H7 (cell line): ENCODE measurements at regions not wholly inside any gene's neighbourhood (a gene's known extent, or its start where the extent isn't known, plus 50 kb on each side); places are given as distances from the start of the nearest gene placed in this dataset.
"Not testable (repeated sequence)": the region's sequence is repeated elsewhere in the genome, so short reads cannot be mapped to it uniquely, and the experiment has no call there.

Source experiments
- DNase-seq: peaks from one replicate; pipeline ENCODE4 v3.0.0; 2012
- H3K27me3 ChIP-seq: 2 replicates; pipeline ENCODE4 v1.6.0; 2011; ENCODE audit warnings: mild to moderate bottlenecking, low read length; ENCODE audit not compliant: control insufficient read depth, insufficient read depth
- H3K36me3 ChIP-seq: replicated peaks from 2 replicates; pipeline ENCODE4 v1.5.1; 2011; ENCODE audit warnings: low read length; ENCODE audit not compliant: control insufficient read depth, insufficient read depth
- H3K4me3 ChIP-seq: 2 replicates; pipeline ENCODE4 v1.5.1; 2011; ENCODE audit warnings: low read depth, mild to moderate bottlenecking, control low read depth, low read length, moderate library complexity; ENCODE audit not compliant: insufficient read depth

DNA sequence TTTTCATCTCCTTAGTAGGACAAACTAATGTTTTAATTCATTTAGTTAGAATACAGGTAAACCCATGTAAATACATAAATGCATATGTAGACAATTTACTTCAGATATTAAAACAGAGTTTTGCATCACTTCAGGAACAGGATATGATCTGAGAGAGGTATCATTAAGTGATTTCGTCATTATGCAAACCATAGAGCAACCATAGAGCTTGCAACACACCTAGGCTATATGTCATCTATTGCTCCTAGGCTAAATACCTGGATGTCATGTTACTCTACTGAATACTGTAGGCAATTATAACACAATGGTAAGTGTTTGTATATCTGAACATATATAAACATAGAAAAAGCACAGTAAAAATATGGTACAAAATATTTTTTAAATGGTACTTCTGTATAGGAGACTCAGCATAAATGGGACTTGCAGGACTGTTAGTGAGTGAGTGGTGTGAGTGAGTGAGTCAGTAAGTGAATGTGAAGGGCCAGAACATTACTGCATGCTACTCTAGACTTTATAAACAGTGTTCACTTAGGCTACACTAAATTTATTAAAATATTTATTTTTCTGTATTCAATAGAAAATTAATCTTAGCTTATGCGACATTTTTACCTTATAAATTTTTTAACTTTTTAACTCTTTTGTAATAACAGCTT is 1377.5 kb upstream of the CDH9 start:
- Histone ChIP-seq H3K4me3 (no peak overlapping the region), H3K27me3 (no peaks in the 10 kb centered on the region), H3K36me3 (no peaks in the 10 kb centered on the region)
- no peak for DNase-seq

DNA sequence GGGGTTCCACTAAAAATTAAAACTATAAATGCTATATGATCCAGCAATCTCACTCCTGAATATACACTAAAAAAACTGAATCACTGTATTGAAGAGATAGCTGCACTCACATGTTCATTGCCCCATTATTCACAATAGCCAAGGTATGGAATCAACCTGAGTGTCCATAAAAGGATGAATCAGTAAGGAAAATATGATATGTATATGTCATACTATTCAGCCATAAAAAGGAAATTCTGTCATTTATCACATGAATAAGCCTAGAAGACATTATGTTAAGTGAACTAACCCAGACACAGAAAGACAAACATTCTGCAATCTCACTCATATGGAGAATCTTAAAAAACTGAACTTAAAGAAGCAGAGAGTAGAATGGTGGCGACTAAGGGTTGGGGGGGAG is 1376.2 kb upstream of the CDH9 start:
- DNase-seq: no peak
- no peaks in the 10 kb centered on the region for H3K36me3 ChIP-seq
- no peaks in the 10 kb centered on the region for H3K27me3 ChIP-seq
- H3K4me3 ChIP-seq: no peak overlapping the region

DNA sequence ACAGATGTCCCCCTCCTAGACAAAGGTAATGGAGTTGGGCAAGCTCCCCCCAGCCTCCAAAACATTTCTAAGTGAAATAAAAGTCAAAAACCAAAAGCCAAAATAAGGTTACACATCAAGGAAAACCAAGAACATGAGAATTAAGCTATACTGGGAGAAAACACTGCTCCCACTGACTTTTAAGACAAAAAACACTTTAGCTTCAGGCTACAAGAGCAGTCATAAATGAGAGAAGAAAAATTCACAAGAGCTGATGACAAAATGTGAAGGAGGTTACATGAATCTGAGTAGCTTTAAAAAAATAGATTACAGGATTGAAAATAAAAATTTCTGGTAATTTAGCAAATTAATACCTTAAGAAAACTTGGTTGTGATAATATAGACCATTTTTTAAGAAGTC is 1370.3 kb upstream of the CDH9 start:
- Histone ChIP-seq H3K27me3 (no peaks in the 10 kb centered on the region), H3K4me3 (no peak overlapping the region), H3K36me3 (no peaks in the 10 kb centered on the region)
- no peak for DNase-seq

DNA sequence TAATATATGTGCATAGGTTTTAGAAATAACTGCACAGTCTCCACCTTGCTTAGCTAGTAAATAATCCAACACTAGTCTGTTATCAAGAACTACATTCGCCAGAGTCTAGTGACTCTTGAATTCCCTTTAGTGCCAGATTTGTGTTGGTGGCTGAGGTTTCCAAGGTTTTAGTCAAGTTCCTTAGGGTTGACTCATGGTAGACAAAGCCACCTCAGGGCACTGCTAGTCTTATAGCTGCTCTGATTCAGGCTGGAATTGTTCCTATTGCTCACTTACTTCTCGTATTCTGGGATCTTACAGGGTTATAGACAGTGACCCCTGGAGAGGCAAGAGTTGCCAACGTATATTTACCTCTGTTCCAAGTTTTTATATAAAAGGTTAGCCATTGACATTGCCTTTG is 1369.8 kb upstream of the CDH9 start:
- no peaks in the 10 kb centered on the region for H3K27me3 ChIP-seq
- no peak overlapping the region for H3K4me3 ChIP-seq
- DNase-seq: no peak
- no peaks in the 10 kb centered on the region for H3K36me3 ChIP-seq

DNA sequence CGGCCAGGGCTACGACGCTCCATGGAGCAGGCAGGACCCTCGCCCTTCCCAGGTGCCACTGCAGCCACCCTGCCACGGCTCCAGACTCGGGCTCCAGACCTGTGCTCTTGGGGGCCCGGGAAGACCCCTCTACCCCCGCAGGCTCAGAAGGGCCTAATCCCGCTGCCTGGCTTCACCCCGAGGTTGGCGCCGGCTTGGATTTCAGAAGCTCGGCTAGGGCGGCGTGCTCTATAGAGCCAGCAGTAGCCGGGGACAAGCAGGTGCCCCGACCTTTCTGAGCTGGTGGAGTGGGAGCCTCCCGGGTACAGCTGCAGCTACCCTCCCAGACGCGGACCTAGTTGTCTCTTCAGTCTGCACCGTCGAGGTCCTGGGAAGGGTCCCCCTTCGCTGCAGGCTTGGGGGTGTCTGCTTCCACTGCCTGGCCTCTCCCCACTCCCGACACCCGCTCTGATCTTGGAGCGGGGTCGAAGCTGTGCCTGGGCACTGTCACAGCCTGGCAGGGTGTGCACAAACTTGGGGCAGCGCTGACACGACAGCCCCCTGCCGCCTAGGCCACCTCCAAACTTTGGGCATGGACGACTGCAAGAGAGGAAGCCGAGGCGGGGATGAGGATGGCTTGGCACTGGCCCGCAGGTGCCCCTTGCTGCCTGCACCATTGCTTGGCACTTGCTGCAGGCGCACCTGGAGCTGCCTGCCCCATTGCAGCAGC is 1366.1 kb upstream of the CDH9 start:
- H3K36me3 ChIP-seq: no peaks in the 10 kb centered on the region
- H3K27me3 ChIP-seq: no peaks in the 10 kb centered on the region
- no peak overlapping the region for H3K4me3 ChIP-seq
- DNase-seq: peak; percentile 7

DNA sequence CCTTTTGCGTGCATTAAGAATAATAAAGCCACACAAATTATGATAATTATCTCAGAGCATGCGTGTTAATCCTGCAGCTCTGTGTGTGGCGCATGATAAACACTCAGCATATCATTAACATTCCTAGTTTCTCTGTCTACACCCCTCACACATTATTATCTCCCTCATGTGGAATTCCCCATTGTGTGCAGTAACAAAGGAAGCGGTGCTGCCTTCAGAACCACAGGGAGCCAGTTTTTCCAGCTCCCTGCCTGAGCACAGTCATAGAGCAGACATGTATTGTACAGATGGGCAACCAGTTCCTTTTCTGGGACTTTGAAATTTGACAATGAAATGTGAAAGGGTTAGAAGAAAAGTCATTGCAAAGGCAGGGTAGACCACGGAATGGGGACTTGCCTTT is 1365.5 kb upstream of the CDH9 start:
- Histone ChIP-seq H3K27me3 (no peaks in the 10 kb centered on the region), H3K36me3 (no peaks in the 10 kb centered on the region), H3K4me3 (no peak overlapping the region)
- peak; percentile 27 for DNase-seq

DNA sequence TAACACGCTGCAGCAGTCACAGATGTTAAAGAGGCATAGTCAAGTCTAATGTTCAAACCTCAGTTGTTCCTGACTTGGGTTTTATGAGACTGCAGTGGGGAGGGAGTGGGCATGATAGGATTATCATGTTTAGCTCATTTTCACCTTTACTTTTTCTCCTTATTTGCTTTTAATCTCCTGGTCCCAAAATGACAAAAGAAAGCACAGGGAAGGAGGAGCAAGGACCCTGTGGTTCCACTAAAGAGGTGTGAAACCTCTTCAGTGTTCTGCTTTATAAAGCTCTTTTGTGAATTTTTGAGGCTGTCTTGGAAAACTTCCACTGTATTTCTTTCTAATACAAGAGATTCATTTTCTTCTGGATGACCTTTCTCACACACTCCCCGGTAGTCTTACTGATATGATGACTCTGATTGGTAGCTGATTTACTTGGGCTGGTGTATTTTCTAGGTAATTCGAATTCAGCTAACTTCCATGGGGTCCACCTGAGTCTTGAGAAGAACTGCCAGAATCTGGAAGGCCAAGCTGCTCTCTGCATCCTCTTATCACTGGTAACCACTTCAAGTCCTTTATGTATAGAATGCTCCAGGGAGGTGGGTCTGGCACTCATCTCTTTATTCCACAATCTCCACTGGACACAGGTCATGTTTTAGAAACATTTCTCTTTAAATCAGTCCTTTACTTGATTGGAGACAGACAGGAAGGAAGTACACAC is 1364.4 kb upstream of the CDH9 start:
- no peaks in the 10 kb centered on the region for H3K27me3 ChIP-seq
- H3K4me3 ChIP-seq: no peak overlapping the region
- DNase-seq: no peak
- H3K36me3 ChIP-seq: no peaks in the 10 kb centered on the region

DNA sequence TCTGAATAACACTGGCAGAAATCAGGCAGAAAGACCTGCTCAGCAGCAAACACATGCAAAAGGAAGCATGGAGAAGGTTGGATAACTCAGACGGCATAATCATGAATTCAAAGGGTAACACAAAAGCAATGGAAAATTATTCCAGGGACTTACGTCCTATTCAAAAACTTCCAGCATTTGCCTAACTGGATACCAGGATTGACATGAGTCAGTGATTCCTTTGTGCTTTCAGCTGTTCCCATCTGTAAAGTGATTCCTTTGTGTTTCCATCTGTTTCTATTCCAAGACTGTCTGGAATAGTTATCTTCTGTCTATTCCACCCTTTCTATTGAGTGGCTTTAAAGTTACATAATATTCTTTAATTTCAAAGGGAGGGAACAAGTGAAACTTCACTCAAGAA is 1361.7 kb upstream of the CDH9 start:
- no peak for DNase-seq
- H3K36me3 ChIP-seq: no peaks in the 10 kb centered on the region
- no peaks in the 10 kb centered on the region for H3K27me3 ChIP-seq
- H3K4me3 ChIP-seq: no peak overlapping the region

DNA sequence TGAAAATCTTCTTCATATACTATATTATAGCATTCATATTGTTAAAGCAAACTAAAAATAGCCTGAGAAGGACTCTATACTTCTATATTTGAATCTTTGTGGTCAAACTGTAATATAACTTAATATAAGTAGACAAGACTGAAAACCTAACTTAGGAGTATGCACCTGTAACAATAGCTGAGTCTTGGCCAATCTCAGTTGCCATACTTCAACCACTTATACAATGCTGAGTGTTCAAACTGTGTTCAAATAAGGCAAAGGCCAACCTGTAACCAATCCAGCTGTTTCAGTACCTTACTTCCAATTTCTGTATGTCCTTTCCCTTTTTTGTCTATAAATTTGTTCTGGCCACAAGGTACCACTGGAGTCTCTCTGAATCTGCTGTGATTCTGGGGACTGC is 1360.8 kb upstream of the CDH9 start:
- no peaks in the 10 kb centered on the region for H3K27me3 ChIP-seq
- H3K4me3 ChIP-seq: no peak overlapping the region
- no peaks in the 10 kb centered on the region for H3K36me3 ChIP-seq
- DNase-seq: no peak

DNA sequence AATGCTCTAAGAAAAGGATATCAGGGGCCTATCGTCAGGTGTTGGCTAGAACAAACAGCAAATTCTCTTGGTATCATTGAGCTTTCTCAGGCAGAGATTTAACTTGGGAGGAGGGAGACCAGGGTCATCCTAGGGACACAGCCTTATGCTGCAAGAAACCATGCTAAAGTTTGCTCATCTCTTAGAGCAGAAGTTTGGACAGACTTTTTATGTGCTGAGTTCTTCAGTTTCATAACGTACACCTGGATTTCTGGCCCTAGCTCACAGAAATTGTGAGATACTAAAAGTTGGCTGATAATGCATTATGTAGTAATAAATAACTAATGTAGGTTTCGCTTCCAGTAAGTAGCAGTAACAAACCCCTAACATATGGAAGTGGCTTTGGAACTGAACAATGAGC is 1359.8 kb upstream of the CDH9 start:
- DNase-seq: no peak
- Histone ChIP-seq H3K4me3 (no peak overlapping the region), H3K27me3 (no peaks in the 10 kb centered on the region), H3K36me3 (no peaks in the 10 kb centered on the region)

DNA sequence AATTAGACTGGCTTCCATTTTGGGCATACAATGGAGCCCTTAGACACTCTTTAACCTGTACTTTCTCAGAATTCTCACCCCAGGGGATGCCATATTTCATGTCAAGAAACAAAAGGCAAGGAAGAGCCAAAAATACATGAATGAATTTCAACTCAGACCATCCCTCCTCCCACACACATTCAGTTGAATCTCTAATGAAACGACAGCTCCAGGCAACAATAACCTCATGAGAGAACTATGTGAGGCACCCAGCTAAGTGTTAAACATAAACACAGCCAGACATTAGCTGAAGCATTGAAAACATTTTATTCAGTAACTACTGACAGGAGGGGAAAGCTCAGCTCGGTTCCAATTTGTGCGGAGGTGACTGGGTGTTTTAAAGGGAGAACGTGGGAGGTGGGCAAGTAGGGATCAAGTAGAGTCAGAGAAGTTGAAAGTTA is 1359.1 kb upstream of the CDH9 start:
- H3K27me3 ChIP-seq: no peaks in the 10 kb centered on the region
- H3K36me3 ChIP-seq: no peaks in the 10 kb centered on the region
- no peak for DNase-seq
- H3K4me3 ChIP-seq: no peak overlapping the region

DNA sequence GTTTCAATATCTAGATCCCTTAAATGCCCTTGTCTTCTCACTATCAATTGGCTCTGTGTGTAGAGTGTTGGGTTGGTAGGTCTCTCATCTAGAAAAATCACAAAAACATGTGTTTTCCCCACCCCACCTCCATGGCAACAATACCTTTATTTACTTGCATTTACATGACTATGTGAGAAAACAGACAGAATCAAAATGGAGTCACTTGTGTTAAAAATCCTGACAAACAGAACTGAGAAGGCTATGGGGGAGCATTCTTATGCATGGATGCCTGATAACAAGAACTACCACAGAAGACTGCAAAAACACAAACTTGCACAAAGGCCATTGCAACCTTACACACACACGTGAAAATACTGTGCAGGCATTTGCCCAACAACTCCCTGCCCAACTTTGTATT is 1352.9 kb upstream of the CDH9 start:
- no peak for DNase-seq
- Histone ChIP-seq H3K27me3 (no peaks in the 10 kb centered on the region), H3K4me3 (no peak overlapping the region), H3K36me3 (no peaks in the 10 kb centered on the region)

DNA sequence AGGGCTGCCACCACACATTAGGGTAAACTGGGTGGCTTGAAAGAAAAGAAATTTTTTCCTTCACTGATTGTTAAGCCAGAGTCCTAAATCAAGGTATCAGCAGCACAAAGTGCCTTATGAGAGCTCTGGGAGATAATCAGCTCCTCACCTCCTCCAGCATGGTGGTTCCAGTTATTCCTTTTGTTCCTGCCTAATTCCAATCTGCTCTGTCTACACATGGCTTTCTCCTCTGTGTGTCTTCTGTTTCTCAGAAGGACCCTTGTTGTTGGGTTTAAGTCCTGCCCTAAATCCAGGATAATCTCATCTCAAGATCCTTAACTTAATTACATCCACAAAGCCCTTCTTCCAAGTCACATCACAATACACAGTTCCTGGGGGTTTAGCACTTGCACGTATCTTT is 1352.0 kb upstream of the CDH9 start:
- no peaks in the 10 kb centered on the region for H3K27me3 ChIP-seq
- DNase-seq: no peak
- H3K36me3 ChIP-seq: no peaks in the 10 kb centered on the region
- no peak overlapping the region for H3K4me3 ChIP-seq

DNA sequence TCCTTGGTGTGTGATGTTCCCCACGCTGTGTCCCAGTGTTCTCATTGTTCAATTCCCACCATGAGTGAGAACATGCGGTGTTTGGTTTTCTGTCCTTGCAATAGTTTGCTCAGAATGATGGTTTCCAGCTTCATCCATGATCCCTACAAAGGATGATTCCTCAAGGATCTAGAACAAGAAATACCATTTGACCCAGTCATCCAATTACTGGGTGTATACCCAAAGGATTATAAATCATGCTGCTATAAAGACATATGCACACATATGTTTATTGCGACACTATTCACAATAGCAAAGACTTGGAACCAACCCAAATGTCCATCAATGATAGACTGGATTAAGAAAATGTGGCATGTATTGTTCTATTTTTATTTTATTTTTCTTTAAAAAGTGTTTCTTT is 1351.3 kb upstream of the CDH9 start:
- H3K36me3 ChIP-seq, DNase-seq, H3K27me3 ChIP-seq, H3K4me3 ChIP-seq: not testable (repeated sequence)

DNA sequence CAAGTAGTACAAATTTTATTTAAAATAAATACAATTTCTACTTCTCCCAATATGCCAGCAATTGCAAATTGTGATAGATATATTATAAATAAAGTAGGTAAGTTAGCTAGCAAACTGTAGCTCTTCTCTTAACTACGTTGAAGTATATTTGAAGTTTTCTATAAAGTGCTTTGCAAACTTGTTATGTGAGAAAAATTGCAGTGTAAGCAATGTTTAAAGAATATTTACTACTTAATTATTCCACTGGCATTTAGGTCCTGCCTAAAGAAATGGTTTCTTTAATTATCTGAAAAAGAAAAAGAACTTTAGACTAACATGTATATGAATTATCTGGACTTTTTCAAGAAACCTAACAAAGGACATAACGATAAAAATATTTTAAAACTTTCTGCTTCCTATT is 1350.0 kb upstream of the CDH9 start:
- Histone ChIP-seq H3K36me3 (no peaks in the 10 kb centered on the region), H3K27me3 (no peaks in the 10 kb centered on the region; the same call in 1 of the 2 replicates), H3K4me3 (no peak overlapping the region)
- DNase-seq: no peak
